G401 (cell line): ENCODE measurements at regions not wholly inside any gene's neighbourhood (a gene's known extent, or its start where the extent isn't known, plus 50 kb on each side); places are given as distances from the start of the nearest gene placed in this dataset.
"Not testable (repeated sequence)": the region's sequence is repeated elsewhere in the genome, so short reads cannot be mapped to it uniquely, and the experiment has no call there.

ENCODE experiments used
- DNase-seq: peaks from one replicate; pipeline ENCODE4 v3.0.0-alpha.2; 2015; ENCODE audit warnings: low spot score
- in situ Hi-C: cut with HindIII; loops from 2 replicates; pipeline ENCODE4 v1.10.0; 2016; ENCODE audit warnings: low sequenced_read_pairs, mixed read lengths

DNA sequence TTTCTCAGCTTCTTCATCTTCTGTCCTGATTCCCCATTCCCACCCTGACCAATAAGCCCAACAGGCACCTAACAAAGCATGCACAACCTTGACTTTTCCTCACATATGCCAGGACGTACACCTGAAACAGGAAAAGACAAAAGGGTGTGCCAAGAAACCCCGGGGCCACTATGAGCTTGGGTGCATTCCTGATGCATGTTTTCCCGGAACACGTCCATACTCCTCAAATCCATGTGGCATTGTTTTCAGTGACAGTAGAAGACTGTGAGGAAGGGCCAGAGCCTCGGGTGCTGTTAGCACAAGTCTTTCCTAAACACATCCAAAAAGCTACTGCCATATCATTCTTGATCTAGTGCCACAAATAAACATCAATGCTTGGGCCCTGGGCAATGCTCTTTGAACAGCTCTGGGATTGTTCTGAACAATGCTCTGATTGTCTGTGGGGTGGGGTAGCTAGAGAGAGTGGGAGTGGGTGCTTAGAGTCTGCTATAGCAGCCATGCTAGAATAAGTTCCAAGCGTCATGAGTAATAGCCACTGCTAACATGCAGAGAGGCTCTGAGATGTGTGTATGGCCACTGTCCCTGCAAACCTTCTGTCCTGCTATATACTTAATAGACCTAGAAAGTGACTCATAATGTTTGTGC is 181.7 kb upstream of the CRIM1 start:
- in situ Hi-C loops = no loop called here
- no peak for DNase-seq

DNA sequence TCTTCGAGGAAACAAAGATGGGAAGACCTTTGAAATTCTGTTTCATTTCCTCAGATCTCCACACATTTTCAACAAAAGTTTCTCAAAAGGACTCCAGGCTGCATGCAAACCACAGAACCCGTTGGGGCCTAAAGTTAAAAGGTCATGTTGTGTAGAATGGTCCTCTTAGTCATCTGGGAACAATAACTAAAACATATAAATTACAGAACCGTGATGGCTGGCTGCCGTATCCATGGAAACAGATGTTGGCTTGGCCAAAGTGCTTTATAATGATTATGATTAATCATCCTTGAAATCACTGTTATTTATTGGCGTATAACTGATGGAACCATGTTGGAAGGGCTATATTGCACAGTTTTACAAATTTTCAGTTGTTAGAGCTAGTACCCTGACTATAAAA is 182.8 kb upstream of the CRIM1 start:
- DNase-seq = no peak
- in situ Hi-C loops = no loop called here

GRCh38 chr2:36170805-36171204 is 184.8 kb upstream of the CRIM1 start:
- in situ Hi-C loops = no loop called here
- DNase-seq = no peak

- DNase-seq = no peak
- in situ Hi-C loops = no loop called here
Observed at GRCh38 chr2:36169843-36170242, 185.7 kb upstream of the CRIM1 start.

DNA sequence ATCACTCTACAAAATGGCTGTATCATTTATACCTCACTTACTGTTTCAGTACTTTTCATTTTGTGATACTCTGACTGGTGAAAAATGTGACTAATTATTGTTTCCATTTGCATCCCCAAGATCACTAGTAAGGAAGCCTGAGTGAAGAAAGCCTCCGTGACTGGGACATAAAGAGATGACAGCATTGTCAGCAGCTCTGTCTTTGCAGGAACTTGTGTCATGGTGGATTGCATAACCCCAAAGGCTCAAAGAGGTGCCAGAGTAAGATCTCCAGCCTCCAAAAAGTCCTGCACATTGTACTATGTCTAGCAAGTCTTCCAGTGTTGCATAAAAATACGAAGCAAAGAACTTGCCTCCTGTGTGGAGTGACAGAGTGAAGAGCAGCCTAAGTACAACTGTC is 187.5 kb upstream of the CRIM1 start:
- DNase-seq = no peak
- in situ Hi-C loops = no loop called here

- in situ Hi-C loops = no loop called here
- no peak for DNase-seq
Observed at GRCh38 chr2:36165132-36165531, 190.4 kb upstream of the CRIM1 start.

DNA sequence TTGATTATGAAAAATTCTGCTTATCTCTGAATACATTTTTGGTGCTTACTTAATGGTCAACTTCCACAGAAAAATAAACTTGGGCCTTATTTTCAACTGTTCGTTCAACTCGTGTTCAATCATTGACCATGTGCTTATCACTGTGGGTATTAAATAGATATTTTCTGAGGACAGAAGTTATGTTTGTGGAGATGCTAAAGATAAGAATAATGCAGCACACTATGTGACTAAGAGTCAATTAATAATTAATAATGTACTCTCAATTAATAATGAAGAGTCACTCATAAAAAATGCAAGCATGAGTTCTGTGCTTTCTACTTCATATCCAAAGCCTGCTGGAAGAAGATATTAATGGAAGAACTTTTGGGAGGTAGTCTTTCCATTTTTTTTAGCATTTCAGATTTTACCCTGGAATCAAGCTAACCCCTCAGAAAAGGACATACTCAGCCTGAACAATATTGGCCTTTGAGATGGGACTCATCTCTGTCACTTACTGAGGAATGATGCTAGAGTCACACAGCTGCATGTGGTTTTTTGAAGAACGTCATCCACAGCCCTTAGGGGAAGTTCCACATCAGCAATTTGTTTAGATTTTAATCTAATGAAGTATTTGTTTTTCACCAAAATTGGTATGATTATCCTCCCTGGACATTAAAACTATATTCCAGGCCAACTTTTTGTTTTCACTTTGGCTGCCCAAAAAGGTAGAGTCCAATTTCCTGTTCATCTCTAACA is 191.9 kb upstream of the CRIM1 start:
- DNase-seq = no peak
- in situ Hi-C loops = no loop called here

GRCh38 chr2:36157093-36157492 is 198.5 kb upstream of the CRIM1 start:
- DNase-seq, in situ Hi-C loops: not testable (repeated sequence)

- DNase-seq = no peak
- in situ Hi-C loops = no loop called here
Observed at GRCh38 chr2:36147670-36148390, 207.7 kb upstream of the CRIM1 start.

DNA sequence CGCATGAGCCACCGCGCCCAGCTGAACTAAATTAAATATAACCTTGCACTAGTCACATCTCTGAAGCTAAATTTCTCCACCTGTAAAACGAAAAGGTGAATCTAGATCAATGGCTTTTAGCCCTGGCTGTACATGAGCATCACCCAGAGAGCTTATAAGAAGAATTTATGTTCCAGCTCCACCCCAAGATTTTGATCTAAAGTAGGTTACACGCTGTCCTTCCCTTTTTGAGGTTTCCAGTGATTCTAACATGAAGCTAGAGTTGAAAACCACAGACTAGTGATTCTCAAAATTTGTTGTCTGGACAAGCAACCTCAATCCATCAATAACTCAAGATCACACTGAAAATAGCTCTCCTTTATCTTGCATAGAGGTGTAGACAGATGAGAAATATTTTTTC is 208.8 kb upstream of the CRIM1 start:
- in situ Hi-C loops = no loop called here
- DNase-seq = no peak

GRCh38 chr2:36140391-36140790 is 215.2 kb upstream of the CRIM1 start:
- no peak for DNase-seq
- in situ Hi-C loops = no loop called here

DNA sequence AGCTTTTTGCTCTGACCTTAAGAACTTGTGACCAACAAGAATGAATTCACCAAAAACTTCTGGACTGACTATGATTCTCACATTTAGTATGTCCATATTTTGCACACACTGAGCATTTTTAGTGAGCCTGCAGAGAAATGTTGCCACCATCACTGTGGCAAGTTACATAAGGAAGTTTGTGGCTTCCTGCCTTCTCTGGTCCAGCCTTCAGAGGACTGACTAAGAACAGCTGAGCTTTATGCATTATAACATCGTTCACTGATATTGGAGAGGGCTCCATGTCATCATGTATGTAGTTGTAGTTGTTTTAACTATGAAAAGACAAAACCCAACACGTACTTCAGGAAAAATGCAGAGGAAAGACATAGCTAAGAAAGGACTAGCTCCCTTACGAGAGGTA is 218.0 kb upstream of the CRIM1 start:
- no peak for DNase-seq
- in situ Hi-C loops = no loop called here

DNA sequence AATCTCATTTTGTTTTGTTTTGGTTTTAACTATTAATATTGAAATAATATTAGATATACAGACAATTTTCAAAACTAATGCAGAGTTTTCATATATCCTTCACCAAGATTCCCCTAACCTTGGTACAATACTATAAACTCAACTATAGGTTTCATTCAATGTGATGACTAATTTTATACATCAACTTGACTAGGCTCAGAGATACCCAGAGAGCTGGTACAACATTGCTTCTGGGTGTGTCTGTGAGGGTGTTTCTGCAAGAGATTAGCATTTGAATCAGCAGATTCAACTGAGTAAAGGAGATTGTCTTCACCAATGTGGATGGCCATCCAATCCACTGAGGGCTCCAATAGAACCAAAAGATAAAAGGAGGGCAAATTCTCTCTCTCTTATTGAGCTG is 221.3 kb upstream of the CRIM1 start:
- DNase-seq = no peak

GRCh38 chr2:36128359-36128758 is 227.2 kb upstream of the CRIM1 start:
- in situ Hi-C loops = no loop called here
- no peak for DNase-seq

More for the DNA sequence above, 221.3 kb upstream of the CRIM1 start:
- in situ Hi-C loops = no loop called here

DNA sequence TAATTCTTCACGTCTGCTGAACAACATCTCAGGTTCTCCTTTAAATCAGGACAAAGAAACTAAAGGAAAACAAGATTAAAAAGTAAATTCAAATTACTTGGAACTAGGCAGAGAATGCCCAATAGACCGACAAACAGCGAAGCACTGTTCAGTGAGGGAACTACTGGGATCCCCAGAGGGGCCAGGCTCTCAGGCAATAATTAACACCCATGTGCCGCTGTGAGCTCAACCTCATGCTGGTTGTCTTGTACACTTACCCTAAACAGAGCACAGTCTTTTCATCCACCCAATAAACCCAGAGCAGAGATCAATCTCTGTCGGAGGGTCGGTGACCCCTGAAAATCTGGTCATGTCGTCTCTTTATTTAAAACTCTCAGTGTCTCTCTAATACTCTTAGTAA is 229.9 kb upstream of the CRIM1 start:
- in situ Hi-C loops = no loop called here
- DNase-seq = no peak

DNA sequence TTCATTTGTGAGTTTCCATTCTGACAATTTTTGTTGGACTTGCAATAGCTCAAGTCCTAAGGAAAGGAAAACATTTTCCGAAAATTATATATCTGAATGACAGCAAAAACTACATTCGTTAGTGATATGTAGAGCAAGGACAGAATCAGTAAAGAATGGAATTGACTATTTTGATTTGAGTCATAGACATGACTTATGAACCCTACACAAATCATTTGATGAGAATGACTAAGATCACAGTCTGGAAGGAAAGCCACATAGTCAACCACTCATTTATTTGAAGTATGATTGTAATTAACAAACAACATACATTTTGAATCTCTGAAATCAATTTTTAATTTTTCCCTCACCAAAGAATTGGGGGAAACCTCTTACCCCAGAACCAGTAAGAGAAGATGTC is 231.6 kb upstream of the CRIM1 start:
- no peak for DNase-seq
- in situ Hi-C loops = no loop called here

DNA sequence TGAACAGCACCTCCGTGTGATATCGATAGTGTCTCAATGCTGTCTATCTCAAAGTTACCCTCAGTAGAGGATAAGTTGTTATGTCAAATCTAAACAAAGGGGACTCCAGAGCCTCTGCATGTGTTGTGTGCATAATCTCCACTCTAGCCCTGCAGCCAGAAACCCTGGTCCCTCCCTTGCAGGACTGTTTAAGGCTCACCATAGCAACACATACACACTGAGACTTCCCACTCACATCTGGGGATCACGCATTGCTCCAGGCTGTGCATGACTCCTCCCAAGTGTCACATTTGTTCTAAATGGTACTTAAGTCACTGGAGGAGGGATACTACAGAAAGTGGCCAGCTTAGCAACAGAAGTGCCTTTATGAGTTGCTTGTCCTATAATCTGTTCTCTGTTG is 258.6 kb upstream of the CRIM1 start:
- DNase-seq = no peak
- in situ Hi-C loops = no loop called here

DNA sequence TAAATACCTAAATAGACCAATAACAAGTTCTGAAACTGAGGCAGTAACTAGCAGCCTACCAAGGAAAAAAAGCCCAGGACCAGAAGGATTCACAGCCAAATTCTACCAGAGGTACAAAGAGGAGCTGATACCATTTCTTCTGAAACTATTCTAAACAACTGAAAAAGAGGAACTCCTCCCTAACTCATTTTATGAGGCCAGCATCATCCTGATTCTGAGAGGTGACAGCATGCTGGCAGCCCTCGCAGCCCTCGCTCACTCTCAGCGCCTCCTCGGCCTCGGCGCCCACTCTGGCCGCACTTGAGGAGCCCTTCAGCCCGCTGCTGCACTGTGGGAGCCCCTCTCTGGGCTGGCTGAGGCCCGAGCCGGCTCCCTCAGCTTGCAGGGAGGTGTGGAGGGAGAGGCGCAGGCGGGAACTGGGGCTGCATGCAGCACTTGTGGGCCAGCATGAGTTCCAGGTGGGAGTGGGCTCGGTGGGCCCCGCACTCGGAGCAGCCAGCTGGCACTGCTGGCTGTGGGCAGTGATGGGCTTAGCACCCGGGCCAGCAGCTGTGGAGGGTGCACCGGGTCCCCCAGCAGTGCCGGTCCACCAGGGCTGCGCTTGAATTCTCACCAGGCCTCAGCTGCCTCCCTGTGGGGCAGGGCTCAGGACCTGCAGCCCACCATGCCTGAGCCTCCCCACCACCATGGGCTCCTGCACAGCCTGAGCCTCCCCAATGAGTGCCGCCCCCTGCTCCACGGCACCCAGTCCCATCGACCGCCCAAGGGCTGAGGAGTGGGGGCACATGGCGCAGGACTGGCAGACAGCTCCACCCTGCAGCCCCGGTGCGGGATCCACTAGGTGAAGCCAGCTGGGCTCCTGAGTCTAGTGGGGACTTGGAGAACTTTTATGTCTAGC is 263.5 kb upstream of the CRIM1 start:
- in situ Hi-C loops, DNase-seq: not testable (repeated sequence)

DNA sequence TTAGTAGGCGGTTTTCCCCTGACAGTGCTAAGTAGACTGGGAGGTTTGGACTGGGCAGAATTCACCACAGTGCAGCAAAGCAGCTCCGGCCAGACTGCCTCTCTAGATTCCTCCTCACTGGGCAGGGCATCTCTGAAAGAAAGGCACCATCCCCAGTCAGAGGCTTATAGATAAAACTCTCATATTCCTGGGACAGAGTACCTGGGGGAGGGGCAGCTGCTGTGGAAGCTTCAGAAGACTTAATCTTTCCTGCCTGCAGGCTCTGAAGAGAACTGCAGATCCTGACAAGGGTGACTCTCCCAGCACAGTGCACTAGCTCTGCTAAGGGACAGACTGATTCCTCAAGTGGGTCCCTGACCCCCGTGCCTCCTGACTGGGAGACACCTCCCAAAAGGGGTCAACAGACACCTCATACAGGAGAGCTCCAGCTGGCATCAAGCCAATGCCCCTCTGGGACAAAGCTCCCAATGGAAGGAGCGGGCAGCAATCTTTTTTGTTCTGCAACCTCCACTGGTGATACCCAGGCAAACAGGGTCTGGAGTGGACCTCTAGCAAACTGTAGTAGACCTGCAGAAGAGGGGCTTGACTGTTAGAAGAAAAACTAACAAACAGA is 266.8 kb upstream of the CRIM1 start:
- no peak for DNase-seq
- in situ Hi-C loops = no loop called here
